ENCODE measurements at regions not wholly inside any gene's neighbourhood (a gene's known extent, or its start where the extent isn't known, plus 50 kb on each side); places are given as distances from the start of the nearest gene placed in this dataset.

GRCh38 chr4:125020089-125021034 is 294.4 kb upstream of the FAT4 start:
- TF ChIP-seq CTCF (IDR thresholded peaks at IDR 0.05; ENCODE audit: low read length) (no peak), EZH2 (IDR thresholded peaks at IDR 0.05; ENCODE audit: borderline replicate concordance, low read length) (no peak)

All from OCI-LY1 (cell line).